ENCODE measurements at regions not wholly inside any gene's neighbourhood (a gene's known extent, or its start where the extent isn't known, plus 50 kb on each side); places are given as distances from the start of the nearest gene placed in this dataset.

DNA sequence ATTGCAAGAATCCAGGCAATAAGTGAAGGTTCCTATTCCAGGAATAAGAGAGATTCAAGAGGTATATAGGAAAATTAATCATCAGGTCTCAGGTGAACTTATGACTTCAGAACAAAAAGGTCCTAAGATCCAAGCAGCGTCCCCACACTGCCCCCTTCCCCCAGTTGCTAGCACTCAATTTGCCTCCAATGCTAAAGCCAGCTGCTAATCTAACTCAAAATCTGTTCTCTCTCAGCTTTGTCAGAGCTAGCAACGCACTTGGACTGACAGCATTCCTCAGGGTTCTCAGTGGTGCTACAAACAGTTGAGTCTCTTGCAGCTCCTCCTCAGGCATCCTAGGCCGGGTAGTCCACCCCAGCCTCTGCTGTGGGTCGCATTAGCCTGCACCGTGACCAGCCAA lies 148.3 kb downstream of the RFX6 start:
- Histone ChIP-seq H3K4me3 (no peak overlapping the region), H3K9ac (ENCODE audit: control insufficient read depth, insufficient read depth, low read length) (no peak overlapping the region), H3K36me3 (ENCODE audit: control insufficient read depth in 2 of 2, insufficient read depth in 2 of 2, low read length in 1 of 2) (no peaks in the 10 kb centered on the region), H4K20me1 (ENCODE audit: control insufficient read depth, insufficient read depth) (no peaks in the 10 kb centered on the region), H3K4me2 (ENCODE audit: control insufficient read depth, insufficient read depth) (no peak overlapping the region), H3K27me3 (replicated peaks in 1 of 2; ENCODE audit: control insufficient read depth in 2 of 2, insufficient read depth in 2 of 2, low read length in 1 of 2) (no peaks in the 10 kb centered on the region), H2AFZ (ENCODE audit: control insufficient read depth, low read depth, low read length) (no peak overlapping the region), H3K9me3 (replicated peaks; ENCODE audit: control insufficient read depth, insufficient read depth, low read length) (no peaks in the 10 kb centered on the region), H3K79me2 (ENCODE audit: control insufficient read depth, insufficient read depth, low read length) (no peaks in the 10 kb centered on the region), H3K27ac (ENCODE audit: control insufficient read depth, insufficient read depth) (no peak overlapping the region), H3K4me1 (ENCODE audit: control insufficient read depth, insufficient read depth, low read length) (no peaks in the 10 kb centered on the region)
- 25% methylated on average over 5 of the region's 5 CpGs for WGBS (ENCODE audit: insufficient coverage, insufficient replicate concordance, low lambda C conversion rate, missing lambda C conversion rate)
- ChIA-PET CTCF (no interaction called here), SMC1A (ENCODE audit: uncharacterized antibody, unreplicated experiment) (no interaction called here), RAD21 (ENCODE audit: unreplicated experiment) (no interaction called here), POLR2A (no interaction called here)
- in situ Hi-C loops (cut with MboI) (no loop called here), intact Hi-C loops (cut with micrococcal nuclease; ENCODE audit: unreplicated experiment) (no loop called here)
- FAIRE-seq: no peak
- no peak for ATAC-seq
- TF ChIP-seq, protein P1, sequence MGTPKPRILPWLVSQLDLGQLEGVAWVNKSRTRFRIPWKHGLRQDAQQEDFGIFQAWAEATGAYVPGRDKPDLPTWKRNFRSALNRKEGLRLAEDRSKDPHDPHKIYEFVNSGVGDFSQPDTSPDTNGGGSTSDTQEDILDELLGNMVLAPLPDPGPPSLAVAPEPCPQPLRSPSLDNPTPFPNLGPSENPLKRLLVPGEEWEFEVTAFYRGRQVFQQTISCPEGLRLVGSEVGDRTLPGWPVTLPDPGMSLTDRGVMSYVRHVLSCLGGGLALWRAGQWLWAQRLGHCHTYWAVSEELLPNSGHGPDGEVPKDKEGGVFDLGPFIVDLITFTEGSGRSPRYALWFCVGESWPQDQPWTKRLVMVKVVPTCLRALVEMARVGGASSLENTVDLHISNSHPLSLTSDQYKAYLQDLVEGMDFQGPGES (IDR thresholded peaks at IDR 0.05): no peak
- TF ChIP-seq TCF7 (IDR thresholded peaks at IDR 0.05; ENCODE audit: borderline replicate concordance) (no peak), ZNF622 (IDR thresholded peaks at IDR 0.05) (no peak)
- DNase-seq (ENCODE audit: low read depth, low spot score): no peak
- no TSS peak for BruUV-seq (replicated peaks)

DNA sequence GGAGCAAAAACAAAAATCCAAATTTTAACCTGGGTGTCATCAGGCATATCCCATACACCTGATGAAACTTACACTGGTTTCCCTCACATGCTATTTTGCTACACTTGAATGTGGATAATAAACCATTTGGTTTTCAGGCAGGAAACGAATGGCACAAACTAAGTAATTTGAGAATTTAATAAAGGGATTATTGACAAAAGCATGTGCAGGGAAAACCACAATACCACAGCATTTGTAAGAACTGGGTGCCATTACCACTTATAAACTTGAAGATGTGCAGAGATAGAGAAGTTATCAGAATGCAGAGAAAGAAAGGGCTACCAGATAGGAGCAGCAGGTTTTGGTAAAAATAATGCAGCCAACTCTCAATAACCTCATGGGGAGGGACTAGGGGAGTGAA lies 151.2 kb downstream of the RFX6 start:
- ChIA-PET CTCF (no interaction called here), POLR2A (no interaction called here), SMC1A (ENCODE audit: uncharacterized antibody, unreplicated experiment) (no interaction called here), RAD21 (ENCODE audit: unreplicated experiment) (no interaction called here)
- no peaks in the 10 kb centered on the region for H4K20me1 ChIP-seq (ENCODE audit: control insufficient read depth, insufficient read depth)
- BruUV-seq (replicated peaks): no TSS peak
- 0% methylated on average over 1 of the region's 1 CpG for WGBS (ENCODE audit: insufficient coverage, insufficient replicate concordance, low lambda C conversion rate, missing lambda C conversion rate)
- no peak overlapping the region for H3K4me3 ChIP-seq
- H3K27ac ChIP-seq (ENCODE audit: control insufficient read depth, insufficient read depth): no peak overlapping the region
- in situ Hi-C loops (cut with MboI): no loop called here
- FAIRE-seq (no peak), DNase-seq (ENCODE audit: low read depth, low spot score) (no peak), ATAC-seq (no peak)
- H3K4me1 ChIP-seq (ENCODE audit: control insufficient read depth, insufficient read depth, low read length): no peaks in the 10 kb centered on the region
- H2AFZ ChIP-seq (ENCODE audit: control insufficient read depth, low read depth, low read length): no peak overlapping the region
- no peaks in the 10 kb centered on the region for H3K79me2 ChIP-seq (ENCODE audit: control insufficient read depth, insufficient read depth, low read length)
- H3K27me3 ChIP-seq (replicated peaks in 1 of 2; ENCODE audit: control insufficient read depth in 2 of 2, insufficient read depth in 2 of 2, low read length in 1 of 2): no peaks in the 10 kb centered on the region
- intact Hi-C loops (cut with micrococcal nuclease; ENCODE audit: unreplicated experiment): no loop called here
- H3K4me2 ChIP-seq (ENCODE audit: control insufficient read depth, insufficient read depth): no peak overlapping the region
- H3K36me3 ChIP-seq (ENCODE audit: control insufficient read depth in 2 of 2, insufficient read depth in 2 of 2, low read length in 1 of 2): no peaks in the 10 kb centered on the region
- H3K9ac ChIP-seq (ENCODE audit: control insufficient read depth, insufficient read depth, low read length): no peak overlapping the region
- H3K9me3 ChIP-seq (replicated peaks; ENCODE audit: control insufficient read depth, insufficient read depth, low read length): no peaks in the 10 kb centered on the region
- TF ChIP-seq, protein P2, sequence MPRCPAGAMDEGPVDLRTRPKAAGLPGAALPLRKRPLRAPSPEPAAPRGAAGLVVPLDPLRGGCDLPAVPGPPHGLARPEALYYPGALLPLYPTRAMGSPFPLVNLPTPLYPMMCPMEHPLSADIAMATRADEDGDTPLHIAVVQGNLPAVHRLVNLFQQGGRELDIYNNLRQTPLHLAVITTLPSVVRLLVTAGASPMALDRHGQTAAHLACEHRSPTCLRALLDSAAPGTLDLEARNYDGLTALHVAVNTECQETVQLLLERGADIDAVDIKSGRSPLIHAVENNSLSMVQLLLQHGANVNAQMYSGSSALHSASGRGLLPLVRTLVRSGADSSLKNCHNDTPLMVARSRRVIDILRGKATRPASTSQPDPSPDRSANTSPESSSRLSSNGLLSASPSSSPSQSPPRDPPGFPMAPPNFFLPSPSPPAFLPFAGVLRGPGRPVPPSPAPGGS (IDR thresholded peaks at IDR 0.05; ENCODE audit: borderline replicate concordance, insufficient read depth, low read depth, low read length, poor library complexity, severe bottlenecking): no peak
- TF ChIP-seq BHLHE40 (IDR thresholded peaks at IDR 0.05; ENCODE audit: borderline replicate concordance in 1 of 2, low read depth in 2 of 2, low read length in 1 of 2) (no peak), CEBPB (IDR thresholded peaks at IDR 0.05; ENCODE audit: borderline replicate concordance in 1 of 2, low read depth in 2 of 2, low read length in 2 of 2) (no peak), CREM (IDR thresholded peaks at IDR 0.05; ENCODE audit: low read depth) (no peak), SIX5 (IDR thresholded peaks at IDR 0.05; ENCODE audit: low read depth, low read length, severe bottlenecking) (no peak), RELA (IDR thresholded peaks at IDR 0.05; ENCODE audit: borderline replicate concordance, partially characterized antibody) (no peak), NFYA (IDR thresholded peaks at IDR 0.05; ENCODE audit: borderline replicate concordance, low read depth, low read length) (no peak), KDM1A (IDR thresholded peaks at IDR 0.05; ENCODE audit: borderline replicate concordance) (no peak), NFXL1 (IDR thresholded peaks at IDR 0.05; ENCODE audit: borderline replicate concordance) (no peak), IKZF1 (conservative IDR thresholded peaks at IDR 0.05) (no peak), CBX5 (IDR thresholded peaks at IDR 0.05; ENCODE audit: low read depth) (no peak), ZZZ3 (IDR thresholded peaks at IDR 0.05; ENCODE audit: control insufficient read depth, insufficient read length, low read depth) (no peak)
- TF ChIP-seq, protein P3, sequence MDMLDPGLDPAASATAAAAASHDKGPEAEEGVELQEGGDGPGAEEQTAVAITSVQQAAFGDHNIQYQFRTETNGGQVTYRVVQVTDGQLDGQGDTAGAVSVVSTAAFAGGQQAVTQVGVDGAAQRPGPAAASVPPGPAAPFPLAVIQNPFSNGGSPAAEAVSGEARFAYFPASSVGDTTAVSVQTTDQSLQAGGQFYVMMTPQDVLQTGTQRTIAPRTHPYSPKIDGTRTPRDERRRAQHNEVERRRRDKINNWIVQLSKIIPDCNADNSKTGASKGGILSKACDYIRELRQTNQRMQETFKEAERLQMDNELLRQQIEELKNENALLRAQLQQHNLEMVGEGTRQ (IDR thresholded peaks at IDR 0.05; ENCODE audit: borderline replicate concordance, low read depth, low read length): no peak
